IMR-90 (cell line): ENCODE measurements at regions not wholly inside any gene's neighbourhood (a gene's known extent, or its start where the extent isn't known, plus 50 kb on each side); places are given as distances from the start of the nearest gene placed in this dataset.

ENCODE experiments used
- ATAC-seq: fragments of 200-7000 bp; cut with Tn5 transposase; 2 replicates; pipeline ENCODE4 v1.9.1; 2020; ENCODE audit warnings: low read depth, mild to moderate bottlenecking, moderate library complexity
- BruUV-seq: library from RNA; stranded (reverse); fragments of 400-500 nt; replicated peaks from 2 replicates; lab custom pipeline; 2021; lab: Mats Ljungman, UMichigan
- CTCF ChIA-PET: fragments of 300-600 bp; formaldehyde crosslinking; extraction: SDS; loops from one replicate; lab custom pipeline; 2021; ENCODE audit warnings: antibody characterized with exemption; lab: Yijun Ruan, JAX
- POLR2A ChIA-PET: fragments of 300-600 bp; sonication (Branson Sonifier 250); formaldehyde crosslinking; loops from one replicate; lab custom pipeline; 2022; ENCODE audit warnings: antibody characterized with exemption; ENCODE audit not compliant: unreplicated experiment; lab: Charles Lee
- DNase-seq: peaks from one replicate; pipeline ENCODE4 v3.0.0; 2013
- H2AFZ ChIP-seq: replicated peaks from 2 replicates; pipeline ENCODE3; 2013; ENCODE audit warnings: low read length, mild to moderate bottlenecking; ENCODE audit not compliant: poor library complexity
- H2AK5ac ChIP-seq: 2 replicates; pipeline ENCODE4 v1.6.1; 2013; ENCODE audit warnings: low read depth, low read length, inconsistent platforms
- H2AK9ac ChIP-seq: replicated peaks from 2 replicates; pipeline ENCODE3; 2013; ENCODE audit warnings: mild to moderate bottlenecking, low read depth, low read length, moderate library complexity; ENCODE audit not compliant: poor library complexity
- H2BK120ac ChIP-seq: 2 replicates; pipeline ENCODE4 v1.6.1; 2013; ENCODE audit warnings: low read depth, low read length, inconsistent platforms
- H2BK15ac ChIP-seq: 3 replicates; pipeline ENCODE4 v1.6.1; 2013; ENCODE audit warnings: low read depth, low read length, inconsistent platforms
- H2BK20ac ChIP-seq: 2 replicates; pipeline ENCODE4 v1.6.1; 2013; ENCODE audit warnings: low read depth, mild to moderate bottlenecking, inconsistent platforms, low read length, moderate library complexity
- H2BK5ac ChIP-seq: 2 replicates; pipeline ENCODE4 v1.6.1; 2013; ENCODE audit warnings: mild to moderate bottlenecking, low read depth, low read length, inconsistent platforms; ENCODE audit not compliant: poor library complexity, severe bottlenecking
- H3K14ac ChIP-seq: replicated peaks from 2 replicates; pipeline ENCODE4 v1.6.1; 2013; ENCODE audit warnings: low read depth, low read length, inconsistent platforms
- H3K18ac ChIP-seq: 2 replicates; pipeline ENCODE4 v1.6.1; 2013; ENCODE audit warnings: low read depth, low read length, control low read depth
- H3K23ac ChIP-seq: 2 replicates; pipeline ENCODE4 v1.6.1; 2013; ENCODE audit warnings: low read depth, low read length, inconsistent platforms
- H3K27ac ChIP-seq: 2 replicates; pipeline ENCODE4 v1.5.1; 2013; ENCODE audit warnings: mild to moderate bottlenecking, control low read depth, low read length; ENCODE audit not compliant: insufficient read depth
- H3K27me3 ChIP-seq: 2 replicates; pipeline ENCODE4 v1.6.1; 2013; ENCODE audit warnings: low read length; ENCODE audit not compliant: control insufficient read depth, insufficient read depth
- H3K36me3 ChIP-seq: 2 replicates; pipeline ENCODE4 v1.6.1; 2013; ENCODE audit warnings: low read length, mixed read lengths; ENCODE audit not compliant: control insufficient read depth, insufficient read depth
- H3K4ac ChIP-seq: 2 replicates; pipeline ENCODE4 v1.6.1; 2013; ENCODE audit warnings: low read depth, low read length, inconsistent platforms
- H3K4me1 ChIP-seq: 2 replicates; pipeline ENCODE4 v1.6.1; 2013; ENCODE audit warnings: low read length, mixed read lengths; ENCODE audit not compliant: control insufficient read depth, insufficient read depth
- H3K4me2 ChIP-seq: 2 replicates; pipeline ENCODE4 v1.6.1; 2013; ENCODE audit warnings: low read depth, mild to moderate bottlenecking, control low read depth, low read length, moderate library complexity
- H3K4me3 ChIP-seq: 2 replicates; pipeline ENCODE4 v1.5.1; 2013; ENCODE audit warnings: low read depth, mild to moderate bottlenecking, control low read depth, low read length, moderate library complexity; ENCODE audit not compliant: insufficient read depth
- H3K56ac ChIP-seq: 2 replicates; pipeline ENCODE4 v1.6.1; 2013; ENCODE audit warnings: low read length, inconsistent platforms; ENCODE audit not compliant: insufficient read depth; ENCODE audit errors: extremely low read depth
- H3K79me1 ChIP-seq, 2 experiments: 2 replicates each; pipeline ENCODE4 v1.6.1; 2013; ENCODE audit warnings: low read length in 2 of 2, inconsistent platforms in 1 of 2, low read depth in 1 of 2
- H3K9ac ChIP-seq: 2 replicates; pipeline ENCODE4 v1.6.1; 2013; ENCODE audit warnings: low read depth, low read length, control low read depth
- H3K9me1 ChIP-seq: 2 replicates; pipeline ENCODE4 v1.6.1; 2013; ENCODE audit warnings: low read length, inconsistent platforms; ENCODE audit not compliant: insufficient read depth
- H3K9me3 ChIP-seq: 2 replicates; pipeline ENCODE4 v1.6.1; 2013; ENCODE audit warnings: low read length; ENCODE audit not compliant: control insufficient read depth, insufficient read depth
- H4K20me1 ChIP-seq: 2 replicates; pipeline ENCODE4 v1.6.1; 2013; ENCODE audit warnings: low read length, inconsistent platforms; ENCODE audit not compliant: insufficient read depth
- H4K5ac ChIP-seq: 2 replicates; pipeline ENCODE4 v1.6.1; 2013; ENCODE audit warnings: mild to moderate bottlenecking, low read depth, low read length, control low read depth
- H4K8ac ChIP-seq, 2 experiments: 2 replicates each; pipeline ENCODE4 v1.6.1; 2013; ENCODE audit warnings: low read depth in 2 of 2, low read length in 2 of 2, control low read depth in 1 of 2, inconsistent platforms in 1 of 2
- H4K91ac ChIP-seq: 2 replicates; pipeline ENCODE4 v1.6.1; 2013; ENCODE audit warnings: low read depth, low read length, inconsistent platforms; ENCODE audit not compliant: insufficient read depth
- BHLHE40 ChIP-seq: fragments of 150-350 bp; IDR thresholded peaks from 2 replicates; pipeline ENCODE4 v1.6.1; 2016; ENCODE audit warnings: mild to moderate bottlenecking, low read depth, low read length
- CEBPB ChIP-seq: IDR thresholded peaks from 2 replicates; pipeline ENCODE4 v1.6.1; 2012; ENCODE audit warnings: low read depth, low read length, improper control_type of control experiment
- CHD1 ChIP-seq: IDR thresholded peaks from 2 replicates; pipeline ENCODE4 v1.6.1; 2012; ENCODE audit warnings: low read depth, low read length, improper control_type of control experiment
- FOS ChIP-seq: fragments of 150-350 bp; IDR thresholded peaks from 2 replicates; pipeline ENCODE4 v1.6.1; 2016; ENCODE audit warnings: low read depth, low read length
- POLR2A ChIP-seq: IDR thresholded peaks from 2 replicates; pipeline ENCODE4 v1.6.1; 2012; ENCODE audit warnings: mild to moderate bottlenecking, low read depth, low read length
- RAD21 ChIP-seq: IDR thresholded peaks from 2 replicates; pipeline ENCODE4 v1.6.1; 2012; ENCODE audit warnings: low read length, improper control_type of control experiment
- RFX5 ChIP-seq: IDR thresholded peaks from 2 replicates; pipeline ENCODE4 v1.8.0; 2012; ENCODE audit warnings: low read depth, mild to moderate bottlenecking, low read length, moderate library complexity
- USF2 ChIP-seq: fragments of 150-350 bp; IDR thresholded peaks from 2 replicates; pipeline ENCODE4 v1.6.1; 2017; ENCODE audit warnings: mild to moderate bottlenecking, antibody characterized with exemption, low read length, low read depth
- WGBS, 2 experiments: methylation state at CpG; one replicate each; pipeline versions ENCODE4 v1.1.5 to v1.1.7; 2013; ENCODE audit warnings: missing lambda C conversion rate in 2 of 2; ENCODE audit not compliant: insufficient read length in 1 of 2; ENCODE audit errors: extremely low coverage in 2 of 2; 5-methylcytosine and 5-hydroxymethylcytosine counted together
- dilution Hi-C: fragments of 300-500 bp; cut with HindIII; formaldehyde crosslinking; loops from one replicate; pipeline ENCODE4 v1.14.3; 2018; ENCODE audit warnings: low sequenced_read_pairs; ENCODE audit not compliant: unreplicated experiment
- in situ Hi-C: fragments of 300-500 bp; cut with MboI; formaldehyde crosslinking; loops from 3 replicates; pipeline ENCODE4 v1.14.3; 2019; ENCODE audit warnings: low sequenced_read_pairs, inconsistent platforms, mixed read lengths
- intact Hi-C: fragments of 100-400 bp; cut with micrococcal nuclease; formaldehyde crosslinking; loops from 2 replicates; pipeline ENCODE4 v1.10.0; 2022
- TF ChIP-seq, protein P1 (sequence below): fragments of 150-350 bp; IDR thresholded peaks from 2 replicates; pipeline ENCODE4 v1.6.1; 2016; ENCODE audit warnings: low read depth, mild to moderate bottlenecking, low read length, moderate library complexity, borderline replicate concordance
- TF ChIP-seq, protein P2 (sequence below): conservative IDR thresholded peaks from 2 replicates; pipeline ENCODE4 v1.5.1; 2012; ENCODE audit warnings: mild to moderate bottlenecking, low read depth, low read length, improper control_type of control experiment

DNA sequence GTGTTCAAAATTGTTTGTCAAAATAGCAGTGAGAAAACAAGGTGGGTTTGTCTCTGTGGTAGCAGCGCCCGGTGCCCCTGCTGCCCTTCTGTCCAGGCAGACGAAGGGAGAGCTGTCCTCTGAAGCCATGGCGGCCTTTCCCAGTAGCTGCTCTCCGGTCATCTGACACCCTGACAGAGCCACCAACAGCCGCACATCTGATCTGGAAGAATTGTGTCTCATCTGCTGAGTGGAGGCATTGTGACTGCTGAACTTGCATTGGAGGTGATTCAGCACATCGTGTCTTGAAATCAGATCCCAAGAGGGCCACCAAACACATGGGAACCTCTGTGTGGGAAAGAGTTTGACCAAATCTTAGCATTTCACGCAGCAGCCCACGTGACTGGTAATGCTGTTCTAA, 337.6 kb upstream of the IRX1 start:
- no peak overlapping the region for H2BK120ac ChIP-seq
- H3K18ac ChIP-seq: no peak overlapping the region
- H2BK5ac ChIP-seq: no peak overlapping the region
- dilution Hi-C loops (no loop called here), intact Hi-C loops (no loop called here), in situ Hi-C loops (no loop called here)
- no peaks in the 10 kb centered on the region for H4K20me1 ChIP-seq
- POLR2A ChIA-PET: no interaction called here
- H3K14ac ChIP-seq: no peak overlapping the region
- ATAC-seq: no peak
- no peak for TF ChIP-seq CHD1
- no peak for TF ChIP-seq CEBPB
- TF ChIP-seq RAD21: no peak
- TF ChIP-seq RFX5: no peak
- no peak for TF ChIP-seq POLR2A
- no peak for TF ChIP-seq FOS
- TF ChIP-seq, protein P1, sequence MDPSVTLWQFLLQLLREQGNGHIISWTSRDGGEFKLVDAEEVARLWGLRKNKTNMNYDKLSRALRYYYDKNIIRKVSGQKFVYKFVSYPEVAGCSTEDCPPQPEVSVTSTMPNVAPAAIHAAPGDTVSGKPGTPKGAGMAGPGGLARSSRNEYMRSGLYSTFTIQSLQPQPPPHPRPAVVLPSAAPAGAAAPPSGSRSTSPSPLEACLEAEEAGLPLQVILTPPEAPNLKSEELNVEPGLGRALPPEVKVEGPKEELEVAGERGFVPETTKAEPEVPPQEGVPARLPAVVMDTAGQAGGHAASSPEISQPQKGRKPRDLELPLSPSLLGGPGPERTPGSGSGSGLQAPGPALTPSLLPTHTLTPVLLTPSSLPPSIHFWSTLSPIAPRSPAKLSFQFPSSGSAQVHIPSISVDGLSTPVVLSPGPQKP: no peak
- TF ChIP-seq USF2: no peak
- TF ChIP-seq, protein P2, sequence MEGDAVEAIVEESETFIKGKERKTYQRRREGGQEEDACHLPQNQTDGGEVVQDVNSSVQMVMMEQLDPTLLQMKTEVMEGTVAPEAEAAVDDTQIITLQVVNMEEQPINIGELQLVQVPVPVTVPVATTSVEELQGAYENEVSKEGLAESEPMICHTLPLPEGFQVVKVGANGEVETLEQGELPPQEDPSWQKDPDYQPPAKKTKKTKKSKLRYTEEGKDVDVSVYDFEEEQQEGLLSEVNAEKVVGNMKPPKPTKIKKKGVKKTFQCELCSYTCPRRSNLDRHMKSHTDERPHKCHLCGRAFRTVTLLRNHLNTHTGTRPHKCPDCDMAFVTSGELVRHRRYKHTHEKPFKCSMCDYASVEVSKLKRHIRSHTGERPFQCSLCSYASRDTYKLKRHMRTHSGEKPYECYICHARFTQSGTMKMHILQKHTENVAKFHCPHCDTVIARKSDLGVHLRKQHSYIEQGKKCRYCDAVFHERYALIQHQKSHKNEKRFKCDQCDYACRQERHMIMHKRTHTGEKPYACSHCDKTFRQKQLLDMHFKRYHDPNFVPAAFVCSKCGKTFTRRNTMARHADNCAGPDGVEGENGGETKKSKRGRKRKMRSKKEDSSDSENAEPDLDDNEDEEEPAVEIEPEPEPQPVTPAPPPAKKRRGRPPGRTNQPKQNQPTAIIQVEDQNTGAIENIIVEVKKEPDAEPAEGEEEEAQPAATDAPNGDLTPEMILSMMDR: no peak
- TF ChIP-seq BHLHE40: no peak
- H3K9me3 ChIP-seq: peaks cover 26% of the 10 kb centered on the region
- H2BK15ac ChIP-seq: no peak overlapping the region
- no peak overlapping the region for H3K23ac ChIP-seq
- no peaks in the 10 kb centered on the region for H3K9me1 ChIP-seq
- H2AK9ac ChIP-seq: no peak overlapping the region
- H4K8ac ChIP-seq: no peak overlapping the region
- no peak overlapping the region for H4K91ac ChIP-seq
- H4K5ac ChIP-seq: no peak overlapping the region
- H3K79me1 ChIP-seq: no peaks in the 10 kb centered on the region
- no TSS peak for BruUV-seq
- H3K56ac ChIP-seq: no peak overlapping the region
- no peaks in the 10 kb centered on the region for H3K27me3 ChIP-seq
- H2AFZ ChIP-seq: no peak overlapping the region
- H3K4ac ChIP-seq: no peak overlapping the region
- no peaks in the 10 kb centered on the region for H3K4me1 ChIP-seq
- H2BK20ac ChIP-seq: no peak overlapping the region
- no peak for DNase-seq
- WGBS, 2 experiments: 43% methylated on average over 1 of the region's 9 CpGs; no CpG with 5 or more reads in 1 of the 2 experiments
- no peak overlapping the region for H3K27ac ChIP-seq
- H2AK5ac ChIP-seq: no peak overlapping the region
- H3K4me2 ChIP-seq: no peak overlapping the region
- no peaks in the 10 kb centered on the region for H3K36me3 ChIP-seq
- CTCF ChIA-PET: no interaction called here
- no peak overlapping the region for H3K9ac ChIP-seq
- no peak overlapping the region for H3K4me3 ChIP-seq
